ENCODE measurements at regions not wholly inside any gene's neighbourhood (a gene's known extent, or its start where the extent isn't known, plus 50 kb on each side); places are given as distances from the start of the nearest gene placed in this dataset.
"Not testable (repeated sequence)": the region's sequence is repeated elsewhere in the genome, so short reads cannot be mapped to it uniquely, and the experiment has no call there.

- no peak for DNase-seq (ENCODE audit: low read depth)
- no peak overlapping the region for H3K4me3 ChIP-seq (ENCODE audit: low read depth, low read length)
These were observed 141.4 kb upstream of the TMEM196 start for GRCh38 chr7:19914866-19915265.

DNA sequence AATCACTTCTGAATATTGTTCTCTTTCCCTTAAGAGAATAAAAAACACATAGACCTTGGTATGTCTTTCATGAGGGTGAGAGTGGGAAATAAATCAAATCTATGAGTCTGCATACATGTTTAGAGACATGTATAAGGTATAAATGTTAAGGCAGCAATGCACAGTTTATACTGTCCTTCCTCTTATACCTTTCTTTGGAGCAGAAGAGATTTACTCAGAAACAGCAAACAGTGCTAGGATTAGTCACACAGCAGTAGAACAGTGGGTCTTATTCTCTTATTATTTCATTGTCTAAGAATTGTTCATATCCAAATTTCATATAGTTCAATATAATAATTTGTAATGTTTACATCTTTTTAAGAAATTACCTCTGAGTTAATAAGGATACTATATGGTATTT, 126.7 kb upstream of the TMEM196 start:
- no peak overlapping the region for H3K4me3 ChIP-seq (ENCODE audit: low read depth, low read length)
- no peak for DNase-seq (ENCODE audit: low read depth)

DNA sequence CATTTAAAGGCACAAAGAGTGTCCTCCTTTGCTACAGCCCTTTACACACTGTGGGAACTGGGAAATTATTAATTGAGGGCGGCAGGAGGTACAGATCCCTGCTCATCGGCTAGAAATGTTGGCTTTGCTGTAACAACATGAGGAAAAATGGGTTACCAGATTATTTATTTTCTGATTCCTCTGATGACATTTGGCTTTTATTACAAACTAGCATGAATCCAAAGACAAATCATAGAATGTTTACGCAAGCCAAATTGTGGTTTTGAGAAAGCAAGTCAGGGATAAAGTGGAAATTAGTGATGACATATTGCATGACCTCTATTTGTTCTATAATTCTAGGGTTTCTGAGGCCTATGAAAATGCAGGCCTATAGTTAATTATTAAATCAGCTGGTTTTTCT, 126.1 kb upstream of the TMEM196 start:
- no peak overlapping the region for H3K4me3 ChIP-seq (ENCODE audit: low read depth, low read length)
- no peak for DNase-seq (ENCODE audit: low read depth)

GRCh38 chr7:19882893-19883292, 109.5 kb upstream of the TMEM196 start:
- not testable (repeated sequence) for DNase-seq (ENCODE audit: low read depth); H3K4me3 ChIP-seq (ENCODE audit: low read depth, low read length)

DNA sequence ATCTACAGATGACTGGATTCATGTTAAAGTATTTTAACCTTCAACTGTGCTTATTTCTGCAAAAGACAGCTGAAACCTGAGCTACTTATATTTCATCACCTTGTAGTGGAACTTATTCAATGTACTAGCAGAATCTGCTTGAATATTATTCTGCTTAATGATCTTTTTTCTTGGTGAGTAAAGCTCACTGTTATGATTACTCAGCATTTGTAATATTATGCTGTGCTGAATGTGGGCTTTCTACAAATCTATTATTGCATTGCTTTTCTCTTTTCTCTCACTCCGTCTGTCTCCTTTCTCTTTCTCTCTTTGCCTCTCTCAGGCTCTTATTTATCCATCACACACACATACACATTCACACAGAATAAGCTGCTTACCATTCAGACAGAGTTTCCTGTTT, 98.7 kb upstream of the TMEM196 start:
- no peak for DNase-seq (ENCODE audit: low read depth)
- no peak overlapping the region for H3K4me3 ChIP-seq (ENCODE audit: low read depth, low read length)

GRCh38 chr7:19871102-19871501, 97.7 kb upstream of the TMEM196 start:
- H3K4me3 ChIP-seq (ENCODE audit: low read depth, low read length): no peak overlapping the region
- DNase-seq (ENCODE audit: low read depth): no peak

- no peak overlapping the region for H3K4me3 ChIP-seq (ENCODE audit: low read depth, low read length)
- DNase-seq (ENCODE audit: low read depth): no peak
These were observed 96.6 kb upstream of the TMEM196 start for GRCh38 chr7:19869979-19870378.

DNA sequence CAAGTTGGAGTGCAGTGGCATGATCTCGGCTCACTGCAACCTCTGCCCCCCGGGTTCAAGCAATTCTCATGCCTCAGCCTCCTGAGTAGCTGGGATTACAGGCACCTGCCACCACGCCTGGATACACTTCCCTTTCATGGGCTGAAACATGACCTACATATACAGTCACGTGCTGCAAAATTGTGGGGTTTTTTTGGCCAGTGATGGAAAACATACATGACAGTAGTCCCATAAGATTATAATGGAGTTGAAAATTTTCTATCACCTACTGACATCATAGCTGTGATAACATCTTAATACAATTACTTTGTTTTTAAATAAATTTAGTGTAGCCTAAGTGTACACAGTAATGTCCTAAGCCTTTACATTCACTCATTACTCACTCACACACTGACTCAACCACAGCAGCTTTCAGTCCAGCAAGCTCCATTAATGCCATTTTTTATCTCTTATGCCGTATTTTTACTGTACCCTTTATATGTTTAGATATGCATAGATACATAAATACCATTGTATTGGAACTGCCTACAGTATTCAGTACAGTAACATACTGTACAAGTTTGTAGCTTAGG, 79.9 kb upstream of the TMEM196 start:
- DNase-seq (ENCODE audit: low read depth): no peak

DNA sequence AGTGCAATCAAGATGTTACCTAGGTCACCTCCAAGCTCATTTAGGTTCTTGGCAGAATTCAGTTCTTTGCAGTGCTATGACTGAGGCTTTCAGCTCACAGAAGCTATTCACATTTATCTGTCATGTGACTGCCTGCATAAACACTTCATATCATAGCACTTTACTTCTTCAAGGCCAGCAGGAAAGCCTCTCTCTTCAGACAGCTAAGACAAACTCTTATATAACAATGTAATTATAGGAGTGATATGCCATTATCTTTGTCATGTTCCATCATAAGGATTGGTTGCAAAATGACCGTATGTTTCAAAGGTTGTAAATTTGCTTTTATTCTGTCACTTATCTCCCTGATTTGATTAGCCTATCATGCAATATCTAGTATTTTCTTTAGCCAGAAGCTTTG, 78.8 kb upstream of the TMEM196 start:
- H3K4me3 ChIP-seq (ENCODE audit: low read depth, low read length): no peak overlapping the region
- DNase-seq (ENCODE audit: low read depth): no peak

More for the DNA sequence above, 79.9 kb upstream of the TMEM196 start:
- no peak overlapping the region for H3K4me3 ChIP-seq (ENCODE audit: low read depth, low read length)

DNA sequence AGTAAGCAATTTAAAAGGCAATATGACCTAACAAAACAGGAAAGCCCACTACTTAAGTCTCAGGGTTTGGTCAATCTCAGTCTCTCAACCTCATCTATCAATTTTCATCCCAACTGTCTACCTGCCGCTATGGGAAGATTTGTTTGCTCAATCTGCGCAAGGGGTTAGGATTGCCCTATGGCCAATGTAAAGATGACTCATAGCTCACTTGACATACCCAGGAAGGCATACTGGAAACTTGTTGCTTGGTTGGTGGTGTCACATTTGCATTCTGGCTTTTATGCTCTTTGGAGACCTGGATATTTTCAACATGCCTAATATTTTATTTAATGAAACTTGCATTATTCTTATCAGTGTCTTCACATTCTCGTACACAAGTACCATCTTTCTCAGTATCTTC, 78.1 kb upstream of the TMEM196 start:
- no peak overlapping the region for H3K4me3 ChIP-seq (ENCODE audit: low read depth, low read length)
- DNase-seq (ENCODE audit: low read depth): no peak

DNA sequence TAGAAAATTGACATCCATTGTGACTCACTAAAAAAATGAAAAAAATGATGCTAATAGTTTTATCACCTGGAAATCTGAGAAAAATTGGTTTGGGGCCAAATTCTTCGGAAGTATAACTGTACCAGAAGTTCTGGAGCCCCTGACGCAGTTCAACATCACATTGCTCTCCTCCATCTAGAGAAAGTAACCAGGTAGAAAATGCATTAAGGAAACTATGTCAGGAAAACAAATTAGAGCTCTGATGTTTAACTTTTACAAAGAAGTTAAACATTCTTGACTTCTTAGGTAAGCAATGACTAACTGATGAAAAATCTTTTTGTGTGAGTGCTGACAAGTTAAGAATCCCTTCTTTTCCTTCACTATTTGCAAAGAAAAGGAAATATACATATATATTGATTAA, 61.1 kb upstream of the TMEM196 start:
- no peak overlapping the region for H3K4me3 ChIP-seq (ENCODE audit: low read depth, low read length)
- DNase-seq (ENCODE audit: low read depth): no peak

DNA sequence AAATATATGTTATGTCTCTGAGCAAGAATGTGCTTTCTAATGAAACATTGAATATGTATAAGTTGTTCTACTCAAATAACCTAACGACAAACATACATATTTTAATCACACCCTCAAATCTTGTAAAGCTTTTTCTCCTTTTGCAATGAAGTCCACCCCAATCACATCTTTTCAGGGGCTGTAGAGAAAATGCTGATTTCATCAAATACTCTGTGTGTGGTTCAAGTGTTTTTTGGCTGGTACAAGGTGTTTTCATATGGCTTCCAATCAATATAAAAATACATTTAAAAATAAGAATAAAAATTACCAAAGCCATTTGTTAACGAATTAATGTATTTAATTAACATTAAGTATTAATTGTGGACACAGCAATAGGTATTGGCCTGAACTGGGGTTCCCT, 57.2 kb upstream of the TMEM196 start:
- DNase-seq (ENCODE audit: low read depth): no peak
- no peak overlapping the region for H3K4me3 ChIP-seq (ENCODE audit: low read depth, low read length)
